GM18502 (cell line): ENCODE measurements at regions not wholly inside any gene's neighbourhood (a gene's known extent, or its start where the extent isn't known, plus 50 kb on each side); places are given as distances from the start of the nearest gene placed in this dataset.

Source experiments
- ATAC-seq: cut with Tn5 transposase; IDR thresholded peaks from one replicate; pipeline ENCODE4 v1.9.1; 2021; ENCODE audit warnings: mild to moderate bottlenecking; ENCODE audit not compliant: unreplicated experiment, poor library complexity

- no peak for ATAC-seq
Observed at GRCh38 chr5:144918371-144918770, 747.7 kb downstream of the KCTD16 start.

- no peak for ATAC-seq
Observed at GRCh38 chr5:144915452-144915851, 744.8 kb downstream of the KCTD16 start.

GRCh38 chr5:144913661-144914060, 743.0 kb downstream of the KCTD16 start:
- no peak for ATAC-seq

GRCh38 chr5:144896473-144896872, 725.8 kb downstream of the KCTD16 start:
- no peak for ATAC-seq

- no peak for ATAC-seq
Observed at GRCh38 chr5:144886668-144887067, 716.0 kb downstream of the KCTD16 start.

GRCh38 chr5:144882739-144883283, 712.1 kb downstream of the KCTD16 start:
- no peak for ATAC-seq

- no peak for ATAC-seq
Observed at GRCh38 chr5:144880513-144880912, 709.8 kb downstream of the KCTD16 start.

- ATAC-seq: no peak
Observed at GRCh38 chr5:144876990-144877389, 706.3 kb downstream of the KCTD16 start.

- no peak for ATAC-seq
Observed at GRCh38 chr5:144873076-144873475, 702.4 kb downstream of the KCTD16 start.

- no peak for ATAC-seq
Observed at GRCh38 chr5:144864118-144864517, 693.4 kb downstream of the KCTD16 start.

GRCh38 chr5:144857454-144857853, 686.8 kb downstream of the KCTD16 start:
- ATAC-seq: no peak

- ATAC-seq: no peak
Observed at GRCh38 chr5:144844086-144844485, 673.4 kb downstream of the KCTD16 start.

GRCh38 chr5:144832416-144832815, 661.7 kb downstream of the KCTD16 start:
- ATAC-seq: no peak

- ATAC-seq: no peak
Observed at GRCh38 chr5:144831650-144832049, 661.0 kb downstream of the KCTD16 start.

- ATAC-seq: no peak
Observed at GRCh38 chr5:144822503-144822902, 651.8 kb downstream of the KCTD16 start.

- ATAC-seq: no peak
Observed at GRCh38 chr5:144820278-144820677, 649.6 kb downstream of the KCTD16 start.

GRCh38 chr5:144815131-144815530, 644.5 kb downstream of the KCTD16 start:
- ATAC-seq: no peak

GRCh38 chr5:144812763-144813162, 642.1 kb downstream of the KCTD16 start:
- no peak for ATAC-seq

GRCh38 chr5:144800169-144800568, 629.5 kb downstream of the KCTD16 start:
- ATAC-seq: no peak

GRCh38 chr5:144798595-144798994, 627.9 kb downstream of the KCTD16 start:
- ATAC-seq: no peak

- ATAC-seq: no peak
Observed at GRCh38 chr5:144794922-144795321, 624.2 kb downstream of the KCTD16 start.

GRCh38 chr5:144788556-144788955, 617.9 kb downstream of the KCTD16 start:
- ATAC-seq: no peak

- no peak for ATAC-seq
Observed at GRCh38 chr5:144788046-144788445, 617.4 kb downstream of the KCTD16 start.
